H1 (cell line): ENCODE measurements at regions not wholly inside any gene's neighbourhood (a gene's known extent, or its start where the extent isn't known, plus 50 kb on each side); places are given as distances from the start of the nearest gene placed in this dataset.

Source experiments
- CTCF ChIA-PET: fragments of 300-600 bp; sonication (Branson Sonifier 250); formaldehyde crosslinking; loops from one replicate; lab custom pipeline; 2021; ENCODE audit not compliant: partially characterized antibody; lab: Charles Lee
- POLR2A ChIA-PET: fragments of 300-600 bp; sonication (Branson Sonifier 250); formaldehyde crosslinking; loops from one replicate; lab custom pipeline; 2021; ENCODE audit warnings: inconsistent platforms; ENCODE audit not compliant: partially characterized antibody; lab: Charles Lee
- DNase-seq, 2 experiments: peaks; one replicate each; pipeline versions ENCODE4 v3.0.0 to v3.0.0-alpha.2; 2010 to 2022; ENCODE audit warnings: low spot score in 2 of 2, low read depth in 1 of 2, mixed read lengths in 1 of 2
- FAIRE-seq: peaks from 2 replicates; lab custom pipeline; 2011; peaks lifted over from hg19 to GRCh38; lab: Jason Lieb, UNC
- H2AFZ ChIP-seq: 2 replicates; pipeline ENCODE4 v1.8.1; 2012; ENCODE audit warnings: low read length, inconsistent platforms
- H2AK5ac ChIP-seq: 2 replicates; pipeline ENCODE4 v1.6.1; 2013; ENCODE audit warnings: low read depth, low read length
- H2BK120ac ChIP-seq: replicated peaks from 2 replicates; pipeline ENCODE3; 2013; ENCODE audit warnings: low read depth, low read length, inconsistent platforms
- H2BK12ac ChIP-seq: 2 replicates; pipeline ENCODE4 v1.6.1; 2013; ENCODE audit warnings: low read depth, low read length
- H2BK15ac ChIP-seq: 2 replicates; pipeline ENCODE4 v1.6.1; 2013; ENCODE audit warnings: low read length
- H2BK20ac ChIP-seq: 2 replicates; pipeline ENCODE4 v1.6.1; 2013; ENCODE audit warnings: low read length
- H2BK5ac ChIP-seq: 2 replicates; pipeline ENCODE4 v1.6.1; 2013; ENCODE audit warnings: low read depth, low read length
- H3K14ac ChIP-seq: 2 replicates; pipeline ENCODE4 v1.6.1; 2013; ENCODE audit warnings: inconsistent platforms; ENCODE audit not compliant: insufficient read length
- H3K18ac ChIP-seq: 2 replicates; pipeline ENCODE4 v1.6.1; 2013; ENCODE audit warnings: low read length; ENCODE audit errors: extremely low read depth
- H3K23ac ChIP-seq: 2 replicates; pipeline ENCODE4 v1.6.1; 2013; ENCODE audit warnings: inconsistent platforms; ENCODE audit not compliant: insufficient read length
- H3K23me2 ChIP-seq: 2 replicates; pipeline ENCODE4 v1.6.1; 2013; ENCODE audit warnings: low read depth, low read length
- H3K27ac ChIP-seq: 2 replicates; pipeline ENCODE4 v1.6.1; 2011; ENCODE audit warnings: low read depth, low read length, inconsistent platforms
- H3K27me3 ChIP-seq, 4 experiments: replicated peaks in 1 of 4; 1 replicate in 1 of 4; 2 replicates in 3 of 4; pipeline versions ENCODE4 v1.6.1 to v1.8.1; 2011 to 2013; ENCODE audit warnings: low read length in 3 of 4, mild to moderate bottlenecking in 3 of 4, inconsistent platforms in 2 of 4, mixed read lengths in 2 of 4, moderate library complexity in 1 of 4; ENCODE audit not compliant: control insufficient read depth in 3 of 4, insufficient read depth in 3 of 4; ENCODE audit errors: extremely low read depth in 1 of 4
- H3K36me3 ChIP-seq, 4 experiments: 2 replicates each; pipeline versions ENCODE4 v1.6.1 to v1.8.1; 2011 to 2013; ENCODE audit warnings: mild to moderate bottlenecking in 4 of 4, low read length in 3 of 4, moderate library complexity in 2 of 4, control low read depth in 1 of 4, inconsistent platforms in 1 of 4; ENCODE audit not compliant: insufficient read depth in 4 of 4, control insufficient read depth in 2 of 4
- H3K4ac ChIP-seq: replicated peaks from 2 replicates; pipeline ENCODE3; 2013; ENCODE audit warnings: low read length, low read depth, mixed read lengths, inconsistent platforms; ENCODE audit not compliant: insufficient read length
- H3K4me1 ChIP-seq, 4 experiments: replicated peaks in 1 of 4; 1 replicate in 1 of 4; 2 replicates in 3 of 4; pipeline versions ENCODE4 v1.6.1 to v1.8.1; 2011 to 2013; ENCODE audit warnings: low read length in 3 of 4, inconsistent platforms in 2 of 4, mixed read lengths in 1 of 4; ENCODE audit not compliant: insufficient read depth in 4 of 4, control insufficient read depth in 3 of 4
- H3K4me2 ChIP-seq, 2 experiments: 2 replicates each; pipeline versions ENCODE4 v1.6.1 to v1.8.1; 2011 to 2013; ENCODE audit warnings: low read depth in 2 of 2, low read length in 2 of 2, control low read depth in 1 of 2, inconsistent platforms in 1 of 2, mild to moderate bottlenecking in 1 of 2; ENCODE audit not compliant: insufficient read depth in 1 of 2
- H3K4me3 ChIP-seq, 4 experiments: fragments of 200-600, 300-600 bp in 1 of 4; sonication (generic), shearing (Covaris generic), sonication (Bioruptor Twin) in 1 of 4; 2 replicates each; pipeline versions ENCODE4 v1.5.1 to v1.8.1; 2011 to 2016; ENCODE audit warnings: low read length in 4 of 4, low read depth in 3 of 4, control low read depth in 2 of 4, inconsistent platforms in 2 of 4, mild to moderate bottlenecking in 2 of 4, mixed read lengths in 1 of 4, moderate library complexity in 1 of 4; ENCODE audit not compliant: insufficient read depth in 2 of 4; ENCODE audit errors: extremely low read depth in 1 of 4
- H3K56ac ChIP-seq: replicated peaks from 2 replicates; pipeline ENCODE3; 2013; ENCODE audit warnings: low read depth, mild to moderate bottlenecking, mixed read lengths, low read length, inconsistent platforms; ENCODE audit not compliant: insufficient read length
- H3K79me1 ChIP-seq: 2 replicates; pipeline ENCODE4 v1.6.1; 2013; ENCODE audit warnings: low read depth, low read length, control low read depth
- H3K79me2 ChIP-seq, 2 experiments: 2 replicates each; pipeline versions ENCODE4 v1.6.1 to v1.8.1; 2012 to 2013; ENCODE audit warnings: low read length in 2 of 2, mild to moderate bottlenecking in 2 of 2, inconsistent platforms in 1 of 2; ENCODE audit not compliant: insufficient read depth in 2 of 2, control insufficient read depth in 1 of 2
- H3K9ac ChIP-seq, 4 experiments: replicated peaks in 1 of 4; 1 replicate in 1 of 4; 2 replicates in 3 of 4; pipeline versions ENCODE4 v1.6.1 to v1.8.1; 2011 to 2013; ENCODE audit warnings: low read depth in 3 of 4, low read length in 3 of 4, control low read depth in 2 of 4, mild to moderate bottlenecking in 2 of 4, moderate library complexity in 2 of 4, inconsistent platforms in 1 of 4; ENCODE audit errors: extremely low read depth in 1 of 4
- H3K9me3 ChIP-seq, 2 experiments: 2 replicates each; pipeline versions ENCODE4 v1.6.1 to v1.8.1; 2012 to 2013; ENCODE audit warnings: mild to moderate bottlenecking in 2 of 2, moderate library complexity in 2 of 2, control low read depth in 1 of 2, inconsistent platforms in 1 of 2, low read depth in 1 of 2, low read length in 1 of 2, mixed read lengths in 1 of 2; ENCODE audit not compliant: insufficient read depth in 2 of 2
- H4K20me1 ChIP-seq, 2 experiments: replicated peaks in 1 of 2; 2 replicates each; pipeline versions ENCODE3 to v1.8.1; 2011 to 2013; ENCODE audit warnings: inconsistent platforms in 2 of 2, low read length in 2 of 2, mild to moderate bottlenecking in 1 of 2; ENCODE audit not compliant: insufficient read depth in 2 of 2, control insufficient read depth in 1 of 2
- H4K5ac ChIP-seq: 2 replicates; pipeline ENCODE4 v1.6.1; 2013; ENCODE audit warnings: low read length, low read depth, mixed read lengths, inconsistent platforms; ENCODE audit not compliant: insufficient read length
- H4K8ac ChIP-seq: 2 replicates; pipeline ENCODE4 v1.8.0; 2013; ENCODE audit warnings: mild to moderate bottlenecking, moderate library complexity, low read length, inconsistent platforms; ENCODE audit not compliant: insufficient read depth; ENCODE audit errors: extremely low read depth
- H4K91ac ChIP-seq: replicated peaks from 2 replicates; pipeline ENCODE3; 2013; ENCODE audit warnings: low read length, mixed read lengths, inconsistent platforms; ENCODE audit not compliant: insufficient read length
- KDM4A ChIP-seq: IDR thresholded peaks from one replicate; pipeline ENCODE4 v1.7.1; 2012; ENCODE audit warnings: low read depth, mild to moderate bottlenecking, moderate library complexity, low read length, inconsistent platforms; ENCODE audit not compliant: severe bottlenecking
- RBBP5 ChIP-seq: IDR thresholded peaks from 2 replicates; pipeline ENCODE4 v1.7.1; 2012; ENCODE audit warnings: low read depth, mild to moderate bottlenecking, inconsistent platforms, low read length, moderate library complexity, borderline replicate concordance
- SP1 ChIP-seq: IDR thresholded peaks from 2 replicates; pipeline ENCODE4 v1.6.1; 2011; ENCODE audit warnings: low read depth, low read length
- WGBS, 2 experiments: shearing (Covaris generic) in 1 of 2; methylation state at CpG; one replicate each; pipeline versions ENCODE4 v1.1.6 to v1.1.7; 2013 to 2015; ENCODE audit warnings: low lambda C conversion rate in 2 of 2, mixed read lengths in 2 of 2, inconsistent platforms in 1 of 2, low coverage in 1 of 2, missing lambda C conversion rate in 1 of 2; ENCODE audit not compliant: insufficient replicate concordance in 2 of 2, insufficient coverage in 1 of 2, insufficient read length in 1 of 2; ENCODE audit errors: extremely low coverage in 1 of 2, missing lambda C conversion rate in 1 of 2; 5-methylcytosine and 5-hydroxymethylcytosine counted together

DNA sequence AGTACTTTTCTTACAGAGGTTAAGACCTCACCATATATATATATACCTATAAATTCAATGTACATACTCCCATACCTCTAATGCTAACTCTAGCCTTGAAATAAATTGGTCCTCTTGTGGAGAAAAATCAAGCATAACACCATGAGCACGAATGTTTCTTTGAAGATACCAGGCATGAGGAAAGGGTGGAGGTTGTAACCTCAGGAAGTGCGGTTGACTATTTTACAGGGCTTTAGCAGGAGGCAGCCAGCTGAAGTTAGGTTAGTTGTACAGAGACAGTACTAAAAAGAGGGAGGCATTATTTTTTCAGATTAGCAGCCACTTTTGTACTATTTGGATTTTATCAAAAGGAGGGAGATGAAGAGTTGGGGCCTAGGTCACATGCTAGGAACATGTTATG lies 767.0 kb downstream of the OTOL1 start:
- H2BK12ac ChIP-seq, result no peak overlapping the region
- H3K56ac ChIP-seq, result no peak overlapping the region
- no peaks in the 10 kb centered on the region for H3K9me3 ChIP-seq
- H2BK5ac ChIP-seq, result no peak overlapping the region
- no peak overlapping the region for H3K9ac ChIP-seq
- H3K79me2 ChIP-seq, result no peaks in the 10 kb centered on the region
- H2BK15ac ChIP-seq, result no peak overlapping the region
- no peak overlapping the region for H3K23ac ChIP-seq
- H3K23me2 ChIP-seq, result no peaks in the 10 kb centered on the region
- ChIA-PET POLR2A (no interaction called here), CTCF (no interaction called here)
- no peaks in the 10 kb centered on the region for H3K36me3 ChIP-seq
- no peak for FAIRE-seq
- no peak overlapping the region for H2BK120ac ChIP-seq
- 83% methylated on average over 2 of the region's 2 CpGs; no CpG with 5 or more reads in 1 of the 2 experiments for WGBS, 2 experiments
- H4K5ac ChIP-seq, result no peak overlapping the region
- H3K27ac ChIP-seq, result no peak overlapping the region
- no peak for DNase-seq
- no peaks in the 10 kb centered on the region for H4K20me1 ChIP-seq
- no peak overlapping the region for H3K4me2 ChIP-seq
- no peak overlapping the region for H3K4me3 ChIP-seq
- no peak overlapping the region for H3K4ac ChIP-seq
- no peak overlapping the region for H3K14ac ChIP-seq
- no peaks in the 10 kb centered on the region for H3K4me1 ChIP-seq
- H2BK20ac ChIP-seq, result no peak overlapping the region
- no peak overlapping the region for H2AK5ac ChIP-seq
- H3K18ac ChIP-seq, result no peak overlapping the region
- no peak overlapping the region for H4K91ac ChIP-seq
- no peaks in the 10 kb centered on the region for H3K79me1 ChIP-seq
- no peak for TF ChIP-seq KDM4A
- no peak for TF ChIP-seq RBBP5
- no peak for TF ChIP-seq SP1
- H2AFZ ChIP-seq, result 0 out of 2 replicates have a peak overlapping the region, but pooled peaks have one; percentile 53
- no peaks in the 10 kb centered on the region for H3K27me3 ChIP-seq
- H4K8ac ChIP-seq, result no peak overlapping the region
